Pancreas (tissue), 10 donors: ENCODE measurements at regions not wholly inside any gene's neighbourhood (a gene's known extent, or its start where the extent isn't known, plus 50 kb on each side); places are given as distances from the start of the nearest gene placed in this dataset.

ENCODE experiments used
- ATAC-seq, 4 donors: fragments of 200-7000 bp; cut with Tn5 transposase; one replicate each; pipeline versions ENCODE4 v1.8.0 to v1.9.1; 2020; ENCODE audit warnings: mild to moderate bottlenecking in 4 of 4, moderate library complexity in 4 of 4
- DNase-seq, 6 donors: peaks; one replicate each; pipeline ENCODE4 v3.0.0-alpha.2; 2020
- FAIRE-seq: peaks from 2 replicates; lab custom pipeline; 2012; peaks lifted over from hg19 to GRCh38; lab: Jason Lieb, UNC
- H3K27ac ChIP-seq, 4 donors: fragments of 200-600 bp; sonication (generic); 1 replicate in 3 of 4; 2 replicates in 1 of 4; pipeline versions ENCODE4 v1.5.0 to v1.8.0; 2020
- H3K27me3 ChIP-seq, 4 donors: fragments of 200-600 bp; one replicate each; pipeline ENCODE4 v1.8.0; 2021
- H3K36me3 ChIP-seq, 3 donors: fragments of 200-600 bp; sonication (generic) in 1 of 3; one replicate each; pipeline versions ENCODE4 v1.5.0 to v1.8.0; 2020 to 2021
- H3K4me1 ChIP-seq, 3 donors: fragments of 200-600 bp; one replicate each; pipeline ENCODE4 v1.8.0; 2021
- H3K4me3 ChIP-seq, 4 donors: fragments of 200-600 bp; sonication (generic) in 2 of 4; one replicate each; pipeline versions ENCODE4 v1.5.0 to v1.8.0; 2020 to 2021
- H3K9me3 ChIP-seq, 4 donors: fragments of 200-600 bp; one replicate each; pipeline ENCODE4 v1.8.0; 2021
- WGBS, 2 donors: extraction: QIAGEN DNeasy Blood & Tissue Kit; methylation state at CpG; one replicate each; pipeline ENCODE4 v1.1.7; 2013; 5-methylcytosine and 5-hydroxymethylcytosine counted together
- intact Hi-C, 3 donors: fragments of 100-400 bp; cut with DNase I; formaldehyde crosslinking; loops; one replicate each; pipeline versions ENCODE4 v1.11.1 to v1.14.2; 2022
- TF ChIP-seq, protein P1 (sequence below), 4 donors: fragments of 200-600 bp; sonication (generic) in 3 of 4; IDR thresholded peaks; one replicate each; pipeline versions ENCODE4 v1.5.0 to v1.8.0; 2021; ENCODE audit warnings: antibody characterized with exemption in 4 of 4
- donor health status: healthy with polysubstance abuse.
- donor health status: DM: no; HTN: no; CAD: no; lungs with moderate emphysema.
- donor health status: DM: no; HTN: no; CAD: no.
- donor health status: control.
- donor health status: control.
- donor health status: Bipolar disorder and iron deficiency.
- donor health status: DM: yes; HTN: yes; CAD: no.
- donor health status: DM: no; HTN: no; CAD: no.
- donor health status: DM: no; HTN: no; CAD: no.
- donor health status: DM: yes; HTN: yes; CAD: no.

DNA sequence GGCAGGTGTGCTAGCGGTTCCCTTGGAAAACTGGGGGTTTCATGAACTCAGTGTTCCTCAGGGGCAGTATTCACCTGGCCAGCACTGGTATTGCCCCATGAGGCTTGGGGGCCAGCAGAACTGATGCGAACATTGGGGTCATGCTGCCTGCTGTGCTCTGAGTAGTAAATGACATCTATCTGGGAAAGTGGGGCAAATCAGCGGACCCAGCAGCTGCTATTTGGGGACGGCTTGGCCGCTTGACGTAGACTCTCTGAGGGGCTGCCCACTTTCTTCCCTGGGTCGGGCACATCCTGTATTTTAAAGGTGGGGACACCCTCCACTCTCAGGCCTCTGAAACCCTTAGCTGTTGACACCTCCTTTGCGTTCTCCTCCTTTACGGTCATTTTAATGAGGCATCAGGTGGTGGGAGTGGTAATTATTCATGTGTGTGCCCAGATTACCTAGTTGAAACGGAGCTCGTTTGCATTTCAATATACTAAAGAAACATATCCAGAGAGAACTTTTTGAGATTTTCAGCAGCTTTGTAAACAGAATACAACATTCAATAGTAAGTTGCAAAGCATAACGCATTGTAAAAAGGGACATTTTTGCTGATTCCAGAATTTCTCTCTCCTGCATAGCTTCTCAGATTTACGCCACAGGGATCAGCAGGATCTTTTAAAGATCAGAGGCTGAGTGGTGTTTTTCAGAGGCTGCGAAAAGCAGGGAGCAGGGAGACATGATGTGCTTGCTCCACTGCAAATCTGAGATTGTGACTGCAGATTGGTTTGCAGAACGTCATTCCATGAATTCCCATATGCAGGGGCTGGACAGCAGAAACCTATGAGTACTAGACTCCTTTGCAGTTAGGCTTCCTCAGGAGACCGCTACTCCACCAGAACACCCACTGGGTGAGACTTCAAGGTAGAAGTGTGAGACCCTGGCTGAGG, 56.8 kb upstream of the ZFR start:
- intact Hi-C loops = no loop called here
- no peak for ATAC-seq
- H3K9me3 ChIP-seq = no peaks in the 10 kb centered on the region
- no peaks in the 10 kb centered on the region for H3K4me1 ChIP-seq
- TF ChIP-seq, protein P1, sequence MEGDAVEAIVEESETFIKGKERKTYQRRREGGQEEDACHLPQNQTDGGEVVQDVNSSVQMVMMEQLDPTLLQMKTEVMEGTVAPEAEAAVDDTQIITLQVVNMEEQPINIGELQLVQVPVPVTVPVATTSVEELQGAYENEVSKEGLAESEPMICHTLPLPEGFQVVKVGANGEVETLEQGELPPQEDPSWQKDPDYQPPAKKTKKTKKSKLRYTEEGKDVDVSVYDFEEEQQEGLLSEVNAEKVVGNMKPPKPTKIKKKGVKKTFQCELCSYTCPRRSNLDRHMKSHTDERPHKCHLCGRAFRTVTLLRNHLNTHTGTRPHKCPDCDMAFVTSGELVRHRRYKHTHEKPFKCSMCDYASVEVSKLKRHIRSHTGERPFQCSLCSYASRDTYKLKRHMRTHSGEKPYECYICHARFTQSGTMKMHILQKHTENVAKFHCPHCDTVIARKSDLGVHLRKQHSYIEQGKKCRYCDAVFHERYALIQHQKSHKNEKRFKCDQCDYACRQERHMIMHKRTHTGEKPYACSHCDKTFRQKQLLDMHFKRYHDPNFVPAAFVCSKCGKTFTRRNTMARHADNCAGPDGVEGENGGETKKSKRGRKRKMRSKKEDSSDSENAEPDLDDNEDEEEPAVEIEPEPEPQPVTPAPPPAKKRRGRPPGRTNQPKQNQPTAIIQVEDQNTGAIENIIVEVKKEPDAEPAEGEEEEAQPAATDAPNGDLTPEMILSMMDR (IDR thresholded peaks at IDR 0.05) = no peak
- 48 to 51% methylated on average over 16 of the region's 16 CpGs for WGBS, 2 donors
- H3K27me3 ChIP-seq = no peaks in the 10 kb centered on the region
- no peak overlapping the region for H3K4me3 ChIP-seq
- H3K27ac ChIP-seq = no peak overlapping the region
- H3K36me3 ChIP-seq = no peaks in the 10 kb centered on the region
- FAIRE-seq = no peak
- DNase-seq = no peak

DNA sequence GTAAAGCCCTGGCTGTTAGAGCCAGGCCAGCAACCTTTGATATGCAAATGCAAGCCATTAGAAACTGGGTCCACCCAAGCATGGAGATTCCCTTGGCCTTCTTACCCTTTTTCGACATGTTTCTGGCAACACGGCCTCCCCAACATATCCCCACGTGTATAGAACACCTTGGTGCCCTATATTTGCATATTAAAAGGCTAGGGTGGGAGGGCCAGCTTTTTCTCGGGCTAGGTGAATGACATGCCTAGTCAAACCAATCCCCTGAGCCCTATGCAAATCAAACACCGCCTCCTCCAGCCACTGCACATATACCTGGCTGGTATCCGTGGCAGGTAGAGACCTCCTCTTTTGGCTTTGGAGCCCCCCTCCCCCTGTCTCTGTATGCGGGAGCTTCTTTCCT, 55.6 kb upstream of the ZFR start:
- H3K4me1 ChIP-seq = no peaks in the 10 kb centered on the region
- no peak for DNase-seq
- TF ChIP-seq, protein P1 (IDR thresholded peaks at IDR 0.05) = no peak
- no peak overlapping the region for H3K27ac ChIP-seq
- FAIRE-seq = no peak
- intact Hi-C loops = no loop called here
- H3K9me3 ChIP-seq = no peaks in the 10 kb centered on the region
- no peak overlapping the region for H3K4me3 ChIP-seq
- ATAC-seq = no peak
- whole genome bisulfite sequencing, 2 donors = 43 to 50% methylated on average over 7 of the region's 7 CpGs
- no peaks in the 10 kb centered on the region for H3K27me3 ChIP-seq
- no peaks in the 10 kb centered on the region for H3K36me3 ChIP-seq

DNA sequence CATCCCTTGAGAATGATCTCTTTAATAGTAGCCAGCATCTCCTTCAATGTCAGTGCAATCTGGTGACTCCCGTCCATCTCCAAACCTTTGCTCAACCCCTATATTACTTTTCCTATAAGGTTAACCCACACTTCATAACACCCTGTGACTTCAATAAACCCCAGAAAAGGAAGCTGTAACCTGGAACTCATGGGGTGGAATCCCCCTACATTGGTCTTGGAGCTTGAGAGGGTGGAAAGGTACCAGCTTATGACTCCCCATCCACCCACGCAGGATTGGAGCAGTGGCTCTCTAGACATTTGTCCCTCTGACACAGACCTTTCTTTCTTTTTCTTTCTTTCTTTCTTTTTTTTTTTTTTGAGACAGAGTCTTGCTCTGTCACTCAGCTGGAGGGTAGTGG, 54.7 kb upstream of the ZFR start:
- WGBS, 2 donors = 93 to 94% methylated on average over 2 of the region's 2 CpGs
- TF ChIP-seq, protein P1 (IDR thresholded peaks at IDR 0.05) = no peak
- Histone ChIP-seq H3K9me3 (no peaks in the 10 kb centered on the region), H3K27me3 (no peaks in the 10 kb centered on the region), H3K36me3 (no peaks in the 10 kb centered on the region), H3K27ac (no peak overlapping the region), H3K4me1 (no peaks in the 10 kb centered on the region), H3K4me3 (no peak overlapping the region)
- no peak for FAIRE-seq
- DNase-seq = no peak
- intact Hi-C loops = loop anchor here in 1 of 3 donors (10.0 kb wide), 1 partner anchor 116 kb away; no protein-coding TSS in a partner anchor
- no peak for ATAC-seq

DNA sequence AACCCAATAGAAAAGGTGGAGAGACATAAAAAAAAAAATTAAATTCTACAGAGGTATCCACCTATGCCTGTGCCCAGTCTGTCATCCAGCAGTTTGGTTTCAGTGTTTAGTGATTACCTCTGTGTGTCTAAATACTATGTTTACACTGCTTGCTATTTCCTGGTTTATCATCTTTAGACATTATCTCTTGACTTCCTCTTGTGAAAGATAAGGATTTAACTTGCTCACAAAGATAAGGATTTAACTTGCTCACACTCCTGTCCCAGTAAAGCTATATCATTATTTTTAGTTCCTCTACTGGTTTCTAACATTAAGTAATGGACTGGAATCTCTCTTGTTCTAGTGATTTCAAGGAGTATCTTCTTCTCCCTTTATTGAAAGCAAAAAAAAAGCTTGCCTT, 53.9 kb upstream of the ZFR start:
- ATAC-seq (no peak), FAIRE-seq (no peak), DNase-seq (no peak)
- Histone ChIP-seq H3K9me3 (no peaks in the 10 kb centered on the region), H3K27ac (no peak overlapping the region), H3K27me3 (no peaks in the 10 kb centered on the region), H3K36me3 (no peaks in the 10 kb centered on the region), H3K4me3 (no peak overlapping the region), H3K4me1 (no peaks in the 10 kb centered on the region)
- TF ChIP-seq, protein P1 (IDR thresholded peaks at IDR 0.05) = no peak
- intact Hi-C loops = loop anchor here in 1 of 3 donors (10.0 kb wide), 1 partner anchor 116 kb away; no protein-coding TSS in a partner anchor

DNA sequence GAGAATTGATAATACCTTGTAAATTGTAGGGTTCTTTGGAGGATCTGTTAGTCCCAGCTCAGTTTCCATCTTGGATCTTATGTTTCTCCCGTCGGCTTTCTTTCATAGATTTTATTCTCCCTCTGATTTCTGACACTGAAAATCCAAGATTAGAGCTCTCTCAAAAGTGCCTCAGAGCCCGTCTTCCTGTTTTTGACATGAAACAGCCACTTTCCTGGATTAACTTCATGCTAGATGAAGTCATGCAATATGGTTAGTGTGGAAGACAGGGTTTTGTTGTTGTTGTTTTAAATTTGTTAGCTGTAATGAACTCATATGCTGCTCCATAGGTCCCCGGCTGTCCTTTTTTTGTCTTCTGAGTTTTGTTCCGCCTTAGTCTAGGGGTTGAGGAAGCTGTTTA, 51.6 kb upstream of the ZFR start:
- no peak for DNase-seq
- ATAC-seq = no peak
- H3K9me3 ChIP-seq = no peaks in the 10 kb centered on the region
- intact Hi-C loops = loop anchor here in 1 of 3 donors (10.0 kb wide), 1 partner anchor 119 kb away; no protein-coding TSS in a partner anchor
- no peaks in the 10 kb centered on the region for H3K4me1 ChIP-seq
- H3K36me3 ChIP-seq = no peaks in the 10 kb centered on the region
- 85 to 91% methylated on average over 5 of the region's 5 CpGs for WGBS, 2 donors
- H3K4me3 ChIP-seq = no peak overlapping the region
- H3K27ac ChIP-seq = no peak overlapping the region
- FAIRE-seq = no peak
- TF ChIP-seq, protein P1 (IDR thresholded peaks at IDR 0.05) = no peak
- H3K27me3 ChIP-seq = no peaks in the 10 kb centered on the region
